Smooth muscle cell (in vitro differentiated cells): ENCODE measurements at regions not wholly inside any gene's neighbourhood (a gene's known extent, or its start where the extent isn't known, plus 50 kb on each side); places are given as distances from the start of the nearest gene placed in this dataset.
A peak's percentile ranks its signal among the peaks of the same experiment; 100 is the strongest.

Experiments used
- DNase-seq: peaks from one replicate; lab custom pipeline; 2025; ENCODE audit not compliant: unreplicated experiment; lab: John Stamatoyannopoulos, UW
- H2AFZ ChIP-seq: fragments of 200-600 bp; sonication (generic); 2 replicates; pipeline ENCODE4 v1.6.0; 2016; ENCODE audit warnings: antibody characterized with exemption, low read depth, mild to moderate bottlenecking
- H3F3A ChIP-seq: fragments of 200-600 bp; sonication (generic); 2 replicates; pipeline ENCODE4 v1.6.0; 2017; ENCODE audit warnings: antibody characterized with exemption, low read depth
- H3K27ac ChIP-seq: fragments of 200-600 bp; sonication (generic); 2 replicates; pipeline ENCODE4 v1.5.1; 2016; ENCODE audit warnings: low read depth, mild to moderate bottlenecking
- H3K27me3 ChIP-seq: fragments of 200-600 bp; sonication (generic); 2 replicates; pipeline ENCODE4 v1.6.1; 2016; ENCODE audit warnings: low read depth, mild to moderate bottlenecking
- H3K36me3 ChIP-seq: fragments of 200-600 bp; sonication (generic); 2 replicates; pipeline ENCODE4 v1.5.1; 2016; ENCODE audit warnings: low read depth
- H3K4me1 ChIP-seq: fragments of 200-600 bp; sonication (generic); 2 replicates; pipeline ENCODE4 v1.5.1; 2016; ENCODE audit warnings: low read depth
- H3K4me2 ChIP-seq: fragments of 200-600 bp; sonication (generic); 2 replicates; pipeline ENCODE4 v1.6.0; 2016; ENCODE audit warnings: mild to moderate bottlenecking
- H3K4me3 ChIP-seq: fragments of 200-600 bp; sonication (generic); 2 replicates; pipeline ENCODE4 v1.5.1; 2016; ENCODE audit warnings: mild to moderate bottlenecking
- H3K79me2 ChIP-seq: fragments of 200-600 bp; sonication (generic); 2 replicates; pipeline ENCODE4 v1.6.0; 2016; ENCODE audit warnings: low read depth, mild to moderate bottlenecking
- H3K9ac ChIP-seq: fragments of 200-600 bp; sonication (generic); 2 replicates; pipeline ENCODE4 v1.6.0; 2016; ENCODE audit warnings: low read depth
- H3K9me3 ChIP-seq: fragments of 200-600 bp; sonication (generic); replicated peaks from 2 replicates; pipeline ENCODE4 v1.5.1; 2016; ENCODE audit warnings: low read depth
- H4K20me1 ChIP-seq: fragments of 200-600 bp; sonication (generic); 2 replicates; pipeline ENCODE4 v1.6.0; 2016; ENCODE audit warnings: low read depth
- WGBS: methylation state at CpG from one replicate; pipeline ENCODE4 v1.1.7; 2016; ENCODE audit warnings: low lambda C conversion rate; 5-methylcytosine and 5-hydroxymethylcytosine counted together
- TF ChIP-seq, protein P1 (sequence below): fragments of 200-600 bp; sonication (generic); IDR thresholded peaks from 2 replicates; pipeline ENCODE4 v1.5.1; 2017; ENCODE audit warnings: borderline replicate concordance, mild to moderate bottlenecking, antibody characterized with exemption; ENCODE audit not compliant: insufficient read depth, poor library complexity, severe bottlenecking

DNA sequence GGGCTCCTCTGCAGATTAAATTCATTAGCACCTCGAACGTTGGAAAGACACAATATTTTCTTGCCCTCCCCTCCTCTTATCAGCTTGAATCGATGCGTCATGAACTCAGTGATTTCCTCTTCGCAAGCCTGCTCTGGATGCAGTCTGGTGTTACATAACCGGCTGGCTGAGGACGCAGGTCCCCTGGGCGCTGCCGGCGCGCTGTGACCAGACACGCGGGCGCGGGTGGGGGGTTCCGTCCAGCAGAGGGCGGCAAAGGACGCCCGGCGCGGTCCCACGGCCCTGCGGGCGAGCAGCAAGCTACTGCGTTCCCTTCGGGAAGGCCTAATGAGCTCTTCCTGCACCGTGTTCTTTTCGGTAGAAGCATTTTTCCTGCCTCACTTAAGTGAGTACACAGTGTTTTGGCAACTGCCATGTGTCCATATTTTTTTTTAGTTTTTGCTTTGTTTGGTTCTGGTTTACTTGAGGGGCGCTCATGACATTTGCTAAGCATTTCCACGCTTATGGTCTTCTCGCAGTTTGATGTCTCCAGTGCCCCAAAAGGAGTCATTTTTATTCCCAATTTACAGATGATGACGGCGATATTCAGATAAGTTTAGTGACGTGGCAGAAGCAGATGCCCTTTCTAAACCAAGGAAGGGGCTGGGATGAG is 112.2 kb upstream of the MBNL2 start:
- Histone ChIP-seq H3F3A (no peaks in the 10 kb centered on the region), H3K4me1 (peaks cover 7% of the 10 kb centered on the region), H3K9me3 (no peaks in the 10 kb centered on the region), H3K36me3 (no peaks in the 10 kb centered on the region), H3K27me3 (no peaks in the 10 kb centered on the region), H2AFZ (no peak overlapping the region), H3K4me2 (peak overlapping the region; percentile 77), H3K9ac (no peak overlapping the region), H3K4me3 (no peak overlapping the region), H3K27ac (no peak overlapping the region), H4K20me1 (no peaks in the 10 kb centered on the region), H3K79me2 (no peaks in the 10 kb centered on the region)
- DNase-seq = peak; percentile 66
- 16% methylated on average over 34 of the region's 34 CpGs for WGBS
- TF ChIP-seq, protein P1, sequence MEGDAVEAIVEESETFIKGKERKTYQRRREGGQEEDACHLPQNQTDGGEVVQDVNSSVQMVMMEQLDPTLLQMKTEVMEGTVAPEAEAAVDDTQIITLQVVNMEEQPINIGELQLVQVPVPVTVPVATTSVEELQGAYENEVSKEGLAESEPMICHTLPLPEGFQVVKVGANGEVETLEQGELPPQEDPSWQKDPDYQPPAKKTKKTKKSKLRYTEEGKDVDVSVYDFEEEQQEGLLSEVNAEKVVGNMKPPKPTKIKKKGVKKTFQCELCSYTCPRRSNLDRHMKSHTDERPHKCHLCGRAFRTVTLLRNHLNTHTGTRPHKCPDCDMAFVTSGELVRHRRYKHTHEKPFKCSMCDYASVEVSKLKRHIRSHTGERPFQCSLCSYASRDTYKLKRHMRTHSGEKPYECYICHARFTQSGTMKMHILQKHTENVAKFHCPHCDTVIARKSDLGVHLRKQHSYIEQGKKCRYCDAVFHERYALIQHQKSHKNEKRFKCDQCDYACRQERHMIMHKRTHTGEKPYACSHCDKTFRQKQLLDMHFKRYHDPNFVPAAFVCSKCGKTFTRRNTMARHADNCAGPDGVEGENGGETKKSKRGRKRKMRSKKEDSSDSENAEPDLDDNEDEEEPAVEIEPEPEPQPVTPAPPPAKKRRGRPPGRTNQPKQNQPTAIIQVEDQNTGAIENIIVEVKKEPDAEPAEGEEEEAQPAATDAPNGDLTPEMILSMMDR = peak; percentile 96

DNA sequence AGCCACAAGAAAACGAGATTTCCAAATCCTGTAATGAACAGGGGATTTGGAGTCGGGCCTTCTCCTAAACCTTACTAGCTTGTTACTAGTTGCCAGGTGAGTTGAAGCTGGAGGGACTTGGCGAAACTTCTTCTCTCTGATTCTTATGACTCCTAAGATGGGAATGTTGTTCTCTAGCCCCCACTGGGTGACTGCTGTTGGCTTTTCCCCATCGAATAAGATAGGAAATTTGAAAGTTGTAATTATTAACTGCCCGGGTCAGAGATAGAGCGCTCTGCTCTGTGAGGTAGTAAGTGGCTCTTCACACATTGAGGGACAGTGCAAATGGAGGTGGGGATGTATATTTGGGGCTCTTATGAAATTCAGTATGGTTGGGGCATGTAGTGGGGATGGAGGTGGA is 111.2 kb upstream of the MBNL2 start:
- peaks cover 13% of the 10 kb centered on the region for H3K4me1 ChIP-seq
- H3K36me3 ChIP-seq = no peaks in the 10 kb centered on the region
- H2AFZ ChIP-seq = no peak overlapping the region
- H3K4me2 ChIP-seq = no peak overlapping the region
- 81% methylated on average over 6 of the region's 6 CpGs for WGBS
- TF ChIP-seq, protein P1 = no peak
- no peaks in the 10 kb centered on the region for H4K20me1 ChIP-seq
- H3K79me2 ChIP-seq = no peaks in the 10 kb centered on the region
- DNase-seq = no peak
- no peaks in the 10 kb centered on the region for H3K27me3 ChIP-seq
- peaks cover 10% of the 10 kb centered on the region for H3F3A ChIP-seq
- no peak overlapping the region for H3K9ac ChIP-seq
- H3K27ac ChIP-seq = no peak overlapping the region
- H3K9me3 ChIP-seq = no peaks in the 10 kb centered on the region
- no peak overlapping the region for H3K4me3 ChIP-seq

DNA sequence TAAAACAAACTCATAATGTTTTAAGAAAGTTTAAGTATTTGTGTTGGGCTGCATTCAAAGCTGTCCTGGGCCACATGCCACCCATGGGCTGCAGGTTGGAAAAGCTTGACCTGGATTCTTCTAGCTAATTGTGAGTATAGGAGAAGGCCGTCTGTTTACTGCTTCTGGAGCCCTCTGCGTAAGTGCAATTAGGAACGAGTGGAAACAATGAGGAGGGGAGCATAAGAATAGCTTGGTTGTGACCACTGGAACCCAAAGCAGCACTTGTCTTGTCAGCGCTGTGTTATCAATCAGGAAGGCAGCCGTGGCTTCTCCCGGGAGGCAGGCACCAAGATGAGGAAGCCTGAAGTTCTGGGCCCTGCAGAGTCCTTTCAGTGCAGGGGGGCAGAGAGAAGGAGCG is 110.4 kb upstream of the MBNL2 start:
- Histone ChIP-seq H3K36me3 (no peaks in the 10 kb centered on the region), H3K4me3 (no peak overlapping the region), H3K4me2 (no peak overlapping the region), H3K27ac (no peak overlapping the region), H2AFZ (no peak overlapping the region), H3K9me3 (no peaks in the 10 kb centered on the region), H3K27me3 (no peaks in the 10 kb centered on the region), H3K79me2 (no peaks in the 10 kb centered on the region), H3F3A (peaks cover 16% of the 10 kb centered on the region), H3K4me1 (peaks cover 17% of the 10 kb centered on the region), H3K9ac (no peak overlapping the region), H4K20me1 (no peaks in the 10 kb centered on the region)
- WGBS = 64% methylated on average over 7 of the region's 7 CpGs
- DNase-seq = no peak
- TF ChIP-seq, protein P1 = no peak
